NCI-H82 treated with DMSO at 0.1 percent for 48 hours (cell line): ENCODE measurements at regions not wholly inside any gene's neighbourhood (a gene's known extent, or its start where the extent isn't known, plus 50 kb on each side); places are given as distances from the start of the nearest gene placed in this dataset.
"Not testable (repeated sequence)": the region's sequence is repeated elsewhere in the genome, so short reads cannot be mapped to it uniquely, and the experiment has no call there.

Source experiments
- DNase-seq: peaks from one replicate; lab custom pipeline; 2025; ENCODE audit not compliant: unreplicated experiment; lab: John Stamatoyannopoulos, UW

DNA sequence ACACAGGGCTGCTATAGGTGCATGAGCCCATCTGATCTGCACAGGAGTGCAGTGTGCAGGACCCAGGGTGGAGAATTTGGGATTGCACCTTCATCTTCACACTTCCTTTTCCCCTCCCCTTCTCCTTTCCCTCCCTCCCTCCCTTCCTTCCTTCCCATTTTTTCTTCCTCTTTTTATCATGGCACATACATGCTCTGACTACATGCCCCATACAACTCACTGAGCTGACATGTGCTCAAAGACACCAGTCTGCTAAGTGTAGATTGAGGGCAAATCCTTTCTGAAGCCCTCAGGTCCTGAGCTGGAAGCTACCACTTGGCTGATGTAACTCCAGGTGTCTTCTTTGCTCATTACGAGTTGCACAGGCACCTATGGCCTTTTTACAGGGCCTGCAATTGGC is 365.3 kb upstream of the ZNF32 start:
- no peak for DNase-seq

DNA sequence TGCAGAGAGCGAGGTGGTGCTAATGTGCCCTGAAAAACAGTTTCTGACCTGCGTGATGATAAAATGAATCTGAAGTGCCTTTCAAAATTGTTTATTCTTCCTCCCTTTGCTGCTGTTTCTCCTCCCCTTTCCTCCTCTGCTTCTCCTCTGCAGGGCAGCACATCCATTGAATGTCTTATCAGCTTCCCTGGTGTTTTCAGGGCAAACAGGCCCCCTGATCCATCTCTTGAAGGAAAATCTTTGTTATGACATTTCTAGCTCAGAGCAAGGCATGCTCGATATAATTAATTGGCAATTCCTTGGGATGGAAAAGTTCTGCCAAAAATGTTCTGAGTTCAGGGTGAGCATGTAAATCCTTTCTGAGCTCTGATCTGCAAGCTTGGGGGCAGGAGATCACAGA is 364.2 kb upstream of the ZNF32 start:
- DNase-seq: no peak

DNA sequence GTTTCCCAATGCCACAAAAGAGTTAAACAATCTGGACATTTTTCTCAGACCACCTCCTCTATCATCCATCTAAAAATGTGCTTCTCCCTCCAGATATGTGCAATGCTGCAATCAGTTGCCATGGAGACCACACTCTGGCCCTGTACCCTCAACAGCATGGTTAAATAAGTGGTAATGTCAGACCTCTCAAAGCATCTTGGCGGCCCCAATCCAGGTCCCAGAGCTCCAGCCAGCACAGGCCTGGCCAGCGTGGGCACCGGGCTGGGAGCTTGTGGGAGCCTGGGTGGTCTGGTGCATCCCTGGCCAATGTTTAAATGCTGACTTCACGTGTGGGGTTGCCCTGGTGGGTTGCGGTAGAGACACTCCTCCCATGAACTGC is 362.9 kb upstream of the ZNF32 start:
- DNase-seq: no peak

DNA sequence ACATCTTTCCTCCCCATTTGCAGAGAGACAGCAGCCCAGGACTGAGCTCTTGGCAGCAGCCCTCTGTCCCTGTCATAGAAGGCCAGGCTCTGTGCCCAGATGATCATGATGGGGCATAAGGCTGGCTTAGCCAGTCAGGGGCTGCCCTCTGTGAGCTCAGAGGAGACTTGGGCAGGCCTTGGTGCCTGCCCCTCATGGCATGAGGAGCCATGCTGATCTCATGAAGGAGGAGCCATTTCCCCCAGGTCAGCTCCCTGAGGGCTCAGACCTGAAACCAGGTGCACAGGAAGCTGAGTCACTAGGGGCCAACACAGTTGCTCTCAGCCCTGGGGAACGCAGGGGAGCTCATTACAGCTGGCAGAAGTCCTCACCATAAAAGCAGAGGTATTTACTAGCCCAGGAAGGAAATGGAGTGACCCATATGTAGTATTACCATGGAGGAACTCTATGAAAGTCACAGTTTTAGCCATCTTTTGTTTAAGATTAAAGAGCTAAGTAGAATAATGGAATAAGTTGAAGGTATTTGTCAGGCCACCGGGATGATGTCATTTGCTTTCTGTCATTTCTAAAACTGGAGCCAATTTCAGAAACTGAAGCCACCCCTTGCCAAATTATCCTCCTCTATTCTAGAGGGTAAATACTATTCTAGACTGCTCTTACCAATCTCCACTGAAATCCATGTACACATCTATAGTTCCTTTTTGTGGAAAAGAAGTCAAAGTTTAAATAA is 362.4 kb upstream of the ZNF32 start:
- DNase-seq: no peak

DNA sequence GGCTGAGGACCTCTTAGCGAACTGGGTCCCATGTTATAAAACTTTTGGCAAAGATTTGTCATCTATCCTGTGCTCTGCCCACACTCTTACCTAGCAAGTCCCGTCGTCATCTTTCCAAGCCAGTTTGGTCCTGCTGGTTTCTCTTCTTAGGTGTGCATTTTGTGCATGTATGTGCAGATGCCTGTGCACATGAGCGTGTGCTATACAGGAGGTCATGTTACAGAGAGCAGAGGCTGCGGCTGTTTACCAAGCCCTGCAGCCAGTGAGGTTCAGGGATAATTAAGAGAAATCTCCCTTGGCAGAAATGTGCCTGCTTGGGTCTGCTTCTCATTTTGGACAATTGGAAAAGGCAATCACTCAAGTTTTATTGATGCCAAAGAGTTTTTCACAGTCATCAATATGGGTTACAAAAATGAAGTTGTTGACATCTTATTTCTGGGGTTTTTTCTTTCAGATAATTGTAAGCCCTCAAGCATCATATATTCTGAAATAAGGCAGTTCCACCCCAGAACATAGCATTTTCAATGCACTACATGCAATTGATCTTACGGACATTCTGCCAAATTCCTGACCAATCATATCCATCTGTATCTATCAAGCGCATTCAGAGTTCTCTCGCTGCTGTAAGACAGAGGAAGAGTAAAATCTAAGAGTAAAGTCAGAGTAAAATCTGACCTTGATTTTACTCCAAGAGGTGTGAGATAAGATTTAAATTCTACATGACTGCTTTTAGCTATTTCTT is 361.4 kb upstream of the ZNF32 start:
- no peak for DNase-seq

DNA sequence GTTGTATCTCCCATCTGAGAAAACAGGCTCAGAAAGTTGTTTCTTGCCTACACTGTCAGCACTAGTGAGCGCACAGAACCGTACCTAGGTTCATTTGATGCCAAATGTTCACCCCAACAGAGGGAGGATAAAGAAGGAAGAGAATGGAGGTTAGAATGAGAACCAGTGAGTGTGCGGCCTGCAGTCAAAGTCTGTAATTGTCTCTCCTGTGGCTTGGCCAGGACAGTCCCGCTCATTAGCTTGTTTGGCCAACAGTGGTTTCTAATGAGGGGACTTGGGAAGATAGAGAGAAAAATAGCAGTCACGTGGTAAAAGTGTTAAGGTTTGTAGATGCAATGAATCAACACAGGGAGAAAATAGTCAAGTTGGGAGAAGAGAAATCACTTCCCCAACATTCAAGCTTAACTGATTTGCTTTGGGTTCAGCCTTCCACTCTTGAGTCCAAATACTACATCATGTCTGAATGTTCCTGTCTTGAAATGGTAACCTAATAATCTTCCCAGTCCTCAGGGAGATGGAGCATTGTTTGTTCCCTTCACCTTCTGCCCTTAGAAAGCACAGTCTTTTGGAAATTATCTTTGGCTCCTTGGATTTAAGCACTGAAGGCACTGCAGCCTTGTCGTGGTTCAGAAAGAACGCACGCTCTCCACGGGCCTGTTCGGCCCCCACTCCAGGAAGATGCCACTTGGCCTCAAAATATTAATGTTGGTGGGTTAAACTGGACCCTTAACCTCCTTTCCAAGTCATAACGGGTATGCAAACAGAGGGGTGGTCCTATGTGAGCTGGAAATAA is 360.4 kb upstream of the ZNF32 start:
- DNase-seq: no peak

DNA sequence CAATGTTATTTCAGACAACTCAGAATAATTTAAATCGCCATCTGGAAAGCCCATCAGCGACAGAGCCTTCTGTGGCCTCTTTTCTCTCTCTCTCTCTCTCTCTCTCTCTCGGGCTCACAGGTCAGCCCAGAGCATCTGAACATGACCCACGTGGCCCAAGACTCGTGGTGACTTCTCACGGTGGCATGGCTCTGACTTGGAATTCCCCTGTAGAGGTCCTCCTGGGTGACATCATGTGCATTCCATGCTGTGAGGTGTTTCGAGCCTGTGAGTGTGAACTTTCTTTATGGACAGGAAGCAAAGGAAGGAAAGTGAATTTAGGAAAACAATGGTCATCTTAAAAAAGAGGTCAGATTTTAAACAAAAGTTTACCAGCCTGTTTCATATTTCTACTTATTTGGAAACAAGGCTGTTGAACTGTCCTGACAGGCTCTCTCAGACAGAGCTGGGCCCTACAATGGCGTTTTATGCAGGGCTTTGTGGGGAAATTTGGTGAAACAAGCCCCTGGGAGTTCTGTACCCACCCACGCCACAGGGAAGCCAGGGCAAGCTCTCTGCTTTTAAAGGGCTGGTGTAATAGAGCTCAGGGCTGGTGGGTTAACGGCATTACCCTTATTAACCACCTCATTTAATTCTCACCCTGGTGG is 359.7 kb upstream of the ZNF32 start:
- no peak for DNase-seq

DNA sequence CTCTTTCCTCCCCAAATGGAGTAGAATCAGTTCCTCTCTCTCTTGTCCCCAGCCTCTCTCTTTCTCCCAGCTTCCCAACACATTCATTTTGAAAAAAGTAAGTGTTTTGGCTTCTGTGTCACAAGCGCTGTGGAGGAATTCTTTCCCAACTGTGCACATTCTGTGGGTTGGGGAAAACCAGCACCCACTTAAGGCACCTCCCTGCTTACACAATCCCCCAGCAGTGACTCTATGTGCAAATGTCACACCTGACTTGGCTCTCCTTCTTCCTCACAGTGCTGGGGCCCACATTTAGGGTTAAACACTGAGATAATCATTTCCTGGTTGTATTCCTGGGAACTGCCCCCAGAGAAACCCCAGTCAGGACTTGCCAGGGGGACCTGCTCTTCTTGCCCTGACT is 358.1 kb upstream of the ZNF32 start:
- no peak for DNase-seq

DNA sequence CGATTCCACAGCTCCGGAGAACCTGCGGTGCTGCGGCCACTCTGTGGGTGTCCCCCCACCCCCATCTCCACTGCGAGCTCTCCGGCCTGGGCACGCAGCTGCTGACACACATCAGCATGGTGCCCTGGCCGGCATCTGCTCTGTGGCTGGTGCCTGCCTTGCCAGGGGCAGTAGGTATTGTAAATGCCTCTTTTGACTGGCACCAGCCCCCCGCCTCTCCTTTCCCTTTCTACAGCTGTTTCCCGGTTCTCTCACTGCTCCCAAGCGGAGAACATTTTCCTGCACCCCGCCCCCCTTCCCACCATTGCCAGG is 357.1 kb upstream of the ZNF32 start:
- DNase-seq: no peak

DNA sequence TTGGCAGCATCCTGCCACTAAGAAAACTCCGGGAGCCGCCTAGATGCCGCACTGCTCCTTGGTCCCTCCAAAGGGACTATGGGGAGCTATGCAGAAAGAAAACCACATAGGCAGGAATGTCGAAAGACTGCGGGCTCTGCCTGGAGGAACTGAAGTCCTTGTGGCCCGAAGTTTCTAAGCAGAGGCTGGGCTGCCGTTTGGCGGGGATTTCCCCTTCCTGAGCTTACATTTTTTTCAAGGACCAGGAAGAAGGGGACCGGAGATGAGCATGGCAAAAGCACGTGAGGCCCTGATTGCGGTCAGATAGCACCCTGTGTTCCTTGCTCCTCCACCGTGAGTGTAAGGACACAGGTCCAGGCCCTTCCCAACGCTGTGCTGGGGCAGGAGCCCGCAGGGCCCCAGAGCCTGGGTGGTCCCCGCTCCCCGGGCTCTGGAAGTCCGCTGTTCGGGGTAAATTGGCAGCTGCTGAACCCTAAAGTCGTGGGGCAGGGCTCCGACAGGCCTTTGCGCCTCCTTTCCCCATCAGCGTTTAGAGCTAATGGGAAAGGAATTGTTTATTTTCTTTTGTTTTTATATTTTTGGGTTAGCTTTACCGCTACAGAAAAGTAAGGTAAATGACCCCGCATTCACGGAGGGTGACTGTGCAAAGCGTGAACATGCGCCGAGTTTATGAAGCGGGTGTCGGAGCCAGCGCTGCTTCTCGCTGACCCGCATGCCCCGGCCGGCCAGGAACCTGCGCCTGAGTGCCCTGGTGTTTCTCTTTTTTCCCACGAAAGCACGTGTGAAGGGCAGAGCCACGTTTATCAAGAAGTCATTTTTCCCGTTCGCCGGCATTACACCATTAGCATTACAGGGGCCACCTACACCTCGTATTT is 356.5 kb upstream of the ZNF32 start:
- DNase-seq: no peak

DNA sequence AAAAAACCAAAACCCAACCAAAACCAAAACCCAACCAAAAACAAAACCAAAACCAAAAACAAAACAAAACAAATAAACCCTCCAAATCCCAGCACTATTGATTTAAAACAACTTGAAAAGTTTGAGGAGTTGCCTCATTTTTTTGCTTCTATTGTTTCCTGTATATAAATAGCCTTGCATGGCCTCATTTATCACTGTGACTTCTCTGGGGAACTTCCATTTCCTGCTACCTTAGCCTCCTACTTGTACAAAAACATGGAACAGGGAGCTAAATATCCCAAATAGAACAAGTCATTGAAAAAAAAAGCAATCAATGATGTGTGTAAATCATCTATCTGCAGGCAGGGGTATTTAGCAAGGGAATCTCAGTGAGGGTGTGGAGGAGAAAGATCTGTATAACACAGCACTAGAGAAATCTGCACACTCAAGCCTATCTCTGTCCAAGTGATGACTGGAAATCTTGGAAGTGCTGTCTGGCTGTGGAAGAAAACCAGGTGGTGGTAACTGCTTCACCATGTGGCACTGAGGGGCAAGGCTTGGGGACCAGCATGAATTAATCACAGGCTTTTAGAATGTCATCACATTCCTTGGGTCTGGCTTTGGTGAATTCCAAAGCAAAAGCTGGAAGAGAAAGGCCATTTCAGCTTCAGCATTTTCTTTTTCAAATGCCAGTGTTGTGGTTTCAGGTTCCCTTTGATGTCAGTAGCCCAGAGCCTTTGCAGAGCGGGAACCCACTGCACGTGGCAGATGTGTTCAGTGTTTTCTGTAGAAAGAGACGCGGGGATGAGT is 349.5 kb upstream of the ZNF32 start:
- no peak for DNase-seq

DNA sequence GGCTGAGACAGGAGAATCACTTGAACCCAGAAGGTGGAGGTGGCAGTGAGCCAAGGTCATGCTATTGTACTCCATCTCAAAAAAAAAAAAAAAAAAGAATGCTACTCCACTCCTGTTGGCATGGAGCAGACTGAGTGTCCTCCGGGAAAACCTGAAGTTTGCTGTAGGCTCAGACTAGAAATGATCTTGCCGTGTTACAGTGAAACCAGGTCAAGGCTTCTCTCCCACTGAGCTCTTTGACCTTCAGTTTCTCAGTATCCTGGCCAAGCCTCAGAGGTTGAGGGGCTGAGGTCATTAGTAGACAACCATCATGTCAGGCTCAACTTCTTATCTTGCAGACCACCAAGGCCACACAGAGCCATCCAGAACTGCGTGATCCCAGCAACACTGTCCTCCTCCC is 348.6 kb upstream of the ZNF32 start:
- no peak for DNase-seq

DNA sequence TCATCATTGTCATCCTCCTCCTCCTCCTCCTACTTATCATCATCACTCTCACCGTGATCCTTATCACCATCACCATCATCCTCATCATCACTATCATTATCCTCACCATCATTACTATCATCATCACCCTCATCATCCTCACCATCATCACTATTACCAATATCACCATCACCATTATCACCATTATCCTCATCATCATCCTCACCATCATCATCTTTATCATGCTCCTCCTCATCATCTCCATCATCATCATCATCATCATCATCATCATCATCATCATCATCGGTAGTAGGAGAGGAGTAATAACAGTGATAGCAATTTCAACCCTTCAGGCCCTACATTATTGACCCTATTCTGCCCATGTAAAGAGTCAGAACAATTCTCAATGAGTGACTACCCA is 345.9 kb upstream of the ZNF32 start:
- DNase-seq: no peak

DNA sequence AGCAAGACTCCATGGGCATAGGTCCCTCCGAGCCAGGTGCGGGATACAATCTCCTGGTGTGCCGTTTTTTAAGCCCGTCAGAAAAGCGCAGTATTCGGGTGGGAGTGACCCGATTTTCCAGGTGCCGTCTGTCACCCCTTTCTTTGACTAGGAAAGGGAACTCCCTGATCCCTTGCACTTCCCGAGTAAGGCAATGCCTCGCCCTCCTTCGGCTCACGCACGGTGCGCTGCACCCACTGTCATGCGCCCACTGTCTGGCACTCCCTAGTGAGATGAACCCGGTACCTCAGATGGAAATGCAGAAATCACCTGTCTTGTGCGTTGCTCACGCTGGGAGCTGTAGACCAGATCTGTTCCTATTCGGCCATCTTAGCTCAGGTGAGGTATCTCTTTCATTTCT is 344.1 kb upstream of the ZNF32 start:
- not testable (repeated sequence) for DNase-seq

DNA sequence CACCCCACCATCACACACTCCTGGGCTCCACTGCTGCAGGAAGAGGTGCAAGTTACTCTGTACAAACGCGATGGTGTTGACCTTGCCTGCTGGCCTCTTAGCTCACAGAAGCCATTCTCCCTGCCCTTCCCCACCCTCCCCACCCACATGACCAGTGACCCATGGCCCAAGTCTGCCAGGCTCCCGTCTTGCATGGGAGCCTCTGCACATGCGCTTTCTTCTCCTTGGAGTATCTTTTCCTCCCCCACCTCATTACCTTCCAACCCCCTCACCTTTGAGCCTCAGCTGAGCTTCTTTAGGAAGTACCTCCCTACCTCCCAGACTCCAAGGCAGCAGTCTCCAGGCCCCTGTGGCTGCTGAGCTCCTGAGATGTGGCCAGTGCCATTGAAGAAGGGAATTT is 337.7 kb upstream of the ZNF32 start:
- no peak for DNase-seq

DNA sequence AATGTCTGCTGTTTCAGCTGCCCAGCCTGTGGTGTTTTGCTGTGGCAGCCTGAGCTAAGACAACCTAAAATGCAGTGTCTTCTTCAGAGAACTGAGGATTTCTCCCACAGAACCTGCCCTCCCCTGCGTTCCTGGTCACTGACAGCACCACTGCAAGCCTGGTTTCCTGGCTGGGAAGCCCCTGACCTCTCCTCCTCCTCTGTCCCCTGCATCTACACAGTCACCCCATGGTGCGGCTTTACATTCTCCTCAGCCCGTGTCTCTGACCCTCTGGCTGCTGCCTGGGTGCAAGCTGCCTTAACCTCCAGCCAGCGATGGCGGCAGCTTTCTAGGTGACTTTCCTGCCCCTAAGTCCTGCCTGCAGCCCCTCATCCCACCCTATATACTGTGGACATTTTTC is 337.3 kb upstream of the ZNF32 start:
- no peak for DNase-seq

DNA sequence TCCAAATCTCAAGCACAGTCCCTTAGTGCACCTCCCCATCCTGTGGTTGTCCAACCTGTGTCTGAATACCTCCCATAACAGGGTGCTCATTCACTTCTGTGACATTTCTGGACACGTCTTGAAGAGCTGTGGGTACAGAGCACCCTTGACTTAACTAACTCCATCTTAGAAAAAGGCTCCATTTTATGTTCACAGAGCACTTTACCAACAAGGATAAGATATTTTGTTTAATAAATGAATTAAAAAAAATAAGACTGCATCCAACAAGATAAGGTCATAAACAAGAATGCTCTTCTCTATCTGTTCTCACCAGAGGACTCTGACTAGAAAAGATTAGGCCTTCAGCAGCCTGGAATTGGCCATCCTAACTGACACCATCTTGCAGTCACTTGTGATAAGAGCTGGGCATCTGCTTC is 335.2 kb upstream of the ZNF32 start:
- no peak for DNase-seq

DNA sequence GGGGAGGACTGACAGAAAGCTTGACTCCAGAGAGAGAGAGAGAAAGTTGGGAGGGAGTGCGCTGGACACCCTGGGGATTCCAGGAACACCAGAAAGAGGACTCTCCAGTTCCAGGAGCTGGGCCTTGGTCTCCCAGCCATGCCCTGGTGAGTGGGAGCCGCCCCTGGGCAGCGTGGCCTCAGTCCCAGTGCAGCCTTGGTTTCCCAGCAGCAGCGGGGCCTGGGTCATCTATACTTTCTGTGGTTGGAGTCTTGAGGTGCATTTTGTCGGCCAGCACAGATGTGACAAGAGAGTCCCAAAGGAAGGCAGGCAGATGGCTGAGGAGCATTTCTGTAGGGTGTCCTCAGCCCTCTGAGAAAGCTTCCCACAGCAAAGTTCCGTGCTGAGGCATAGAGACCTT is 334.7 kb upstream of the ZNF32 start:
- DNase-seq: no peak

DNA sequence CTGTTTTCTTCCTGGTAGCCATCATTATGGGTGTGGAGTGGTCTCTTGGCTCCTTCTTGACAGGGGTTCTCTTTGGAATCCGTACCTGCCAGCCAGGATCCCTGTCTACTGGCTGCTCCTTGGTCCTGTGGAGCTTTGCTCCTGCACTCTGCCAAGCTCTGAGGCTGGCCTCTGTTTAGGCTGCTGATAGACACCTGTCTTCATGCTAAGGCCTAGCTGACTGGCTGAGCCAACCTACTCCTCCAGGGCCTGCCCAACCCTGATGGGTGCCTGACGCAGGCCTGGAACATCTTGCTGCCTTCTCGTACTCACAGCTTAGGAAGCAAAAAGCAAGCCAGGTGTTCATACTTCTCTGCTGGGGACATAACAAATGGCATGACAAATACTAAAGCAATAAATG is 333.6 kb upstream of the ZNF32 start:
- DNase-seq: no peak

DNA sequence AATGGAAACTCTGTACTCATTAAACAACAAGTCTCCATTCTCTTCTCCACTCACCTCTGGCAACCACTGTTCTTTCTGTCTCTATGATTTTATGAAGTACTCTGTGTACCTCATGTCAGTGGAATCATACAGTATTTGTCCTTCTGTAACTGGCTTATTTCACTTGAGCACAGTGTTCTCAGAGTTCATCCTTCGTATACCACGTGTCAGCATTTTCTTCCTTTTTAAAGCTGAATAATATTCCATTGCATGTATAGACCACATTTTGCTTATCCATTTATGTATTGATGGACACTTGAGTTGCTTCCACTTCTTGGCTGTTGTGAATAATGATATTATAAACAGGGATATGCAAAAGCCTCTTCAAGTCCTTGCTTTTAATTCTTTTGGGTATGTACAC is 333.0 kb upstream of the ZNF32 start:
- DNase-seq: no peak
